Adrenal gland (tissue), 5 donors: ENCODE measurements at regions not wholly inside any gene's neighbourhood (a gene's known extent, or its start where the extent isn't known, plus 50 kb on each side); places are given as distances from the start of the nearest gene placed in this dataset.

Experiments used
- POLR2A ChIP-seq, 2 donors: fragments of 450-650 bp; IDR thresholded peaks; one replicate each; pipeline ENCODE4 v1.6.1; 2017; ENCODE audit warnings: antibody characterized with exemption in 2 of 2, mild to moderate bottlenecking in 2 of 2, moderate library complexity in 1 of 2
- TF ChIP-seq, protein P1 (sequence below), 6 experiments: fragments of 450-650 bp in 4 of 6; fragments of 200-600 bp in 2 of 6; sonication (generic) in 1 of 6; IDR thresholded peaks; 1 replicate in 5 of 6; 2 replicates in 1 of 6; pipeline versions ENCODE4 v1.5.1 to v1.8.0; 2016 to 2021; ENCODE audit warnings: antibody characterized with exemption in 6 of 6, mild to moderate bottlenecking in 2 of 6, moderate library complexity in 1 of 6
- donor health status: DM: no; HTN: no; CAD: no.

DNA sequence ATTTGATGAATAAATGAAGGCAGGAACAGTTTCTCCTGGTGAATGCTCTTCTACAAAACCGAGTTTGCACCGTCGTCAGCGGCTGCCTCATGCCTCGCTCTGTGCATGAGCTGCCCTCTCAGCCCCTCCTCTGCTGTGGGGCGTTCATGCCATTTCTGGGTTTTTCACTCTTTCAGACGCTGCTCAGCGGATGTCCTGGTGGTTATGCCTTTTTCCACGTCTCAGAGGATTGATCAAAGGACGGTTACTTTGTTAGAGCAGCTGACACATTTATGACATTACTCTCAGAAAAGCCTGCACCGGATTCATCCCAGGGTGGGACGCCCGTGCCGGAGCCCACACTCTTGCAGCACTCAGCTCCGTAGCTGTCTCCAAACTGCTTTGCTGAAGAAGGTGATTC, 195.9 kb upstream of the PPP1R26 start:
- TF ChIP-seq, protein P1, sequence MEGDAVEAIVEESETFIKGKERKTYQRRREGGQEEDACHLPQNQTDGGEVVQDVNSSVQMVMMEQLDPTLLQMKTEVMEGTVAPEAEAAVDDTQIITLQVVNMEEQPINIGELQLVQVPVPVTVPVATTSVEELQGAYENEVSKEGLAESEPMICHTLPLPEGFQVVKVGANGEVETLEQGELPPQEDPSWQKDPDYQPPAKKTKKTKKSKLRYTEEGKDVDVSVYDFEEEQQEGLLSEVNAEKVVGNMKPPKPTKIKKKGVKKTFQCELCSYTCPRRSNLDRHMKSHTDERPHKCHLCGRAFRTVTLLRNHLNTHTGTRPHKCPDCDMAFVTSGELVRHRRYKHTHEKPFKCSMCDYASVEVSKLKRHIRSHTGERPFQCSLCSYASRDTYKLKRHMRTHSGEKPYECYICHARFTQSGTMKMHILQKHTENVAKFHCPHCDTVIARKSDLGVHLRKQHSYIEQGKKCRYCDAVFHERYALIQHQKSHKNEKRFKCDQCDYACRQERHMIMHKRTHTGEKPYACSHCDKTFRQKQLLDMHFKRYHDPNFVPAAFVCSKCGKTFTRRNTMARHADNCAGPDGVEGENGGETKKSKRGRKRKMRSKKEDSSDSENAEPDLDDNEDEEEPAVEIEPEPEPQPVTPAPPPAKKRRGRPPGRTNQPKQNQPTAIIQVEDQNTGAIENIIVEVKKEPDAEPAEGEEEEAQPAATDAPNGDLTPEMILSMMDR (IDR thresholded peaks at IDR 0.05), result no peak
- no peak for TF ChIP-seq POLR2A (IDR thresholded peaks at IDR 0.05)
